ENCODE measurements at regions not wholly inside any gene's neighbourhood (a gene's known extent, or its start where the extent isn't known, plus 50 kb on each side); places are given as distances from the start of the nearest gene placed in this dataset.
"Not testable (repeated sequence)": the region's sequence is repeated elsewhere in the genome, so short reads cannot be mapped to it uniquely, and the experiment has no call there.

DNA sequence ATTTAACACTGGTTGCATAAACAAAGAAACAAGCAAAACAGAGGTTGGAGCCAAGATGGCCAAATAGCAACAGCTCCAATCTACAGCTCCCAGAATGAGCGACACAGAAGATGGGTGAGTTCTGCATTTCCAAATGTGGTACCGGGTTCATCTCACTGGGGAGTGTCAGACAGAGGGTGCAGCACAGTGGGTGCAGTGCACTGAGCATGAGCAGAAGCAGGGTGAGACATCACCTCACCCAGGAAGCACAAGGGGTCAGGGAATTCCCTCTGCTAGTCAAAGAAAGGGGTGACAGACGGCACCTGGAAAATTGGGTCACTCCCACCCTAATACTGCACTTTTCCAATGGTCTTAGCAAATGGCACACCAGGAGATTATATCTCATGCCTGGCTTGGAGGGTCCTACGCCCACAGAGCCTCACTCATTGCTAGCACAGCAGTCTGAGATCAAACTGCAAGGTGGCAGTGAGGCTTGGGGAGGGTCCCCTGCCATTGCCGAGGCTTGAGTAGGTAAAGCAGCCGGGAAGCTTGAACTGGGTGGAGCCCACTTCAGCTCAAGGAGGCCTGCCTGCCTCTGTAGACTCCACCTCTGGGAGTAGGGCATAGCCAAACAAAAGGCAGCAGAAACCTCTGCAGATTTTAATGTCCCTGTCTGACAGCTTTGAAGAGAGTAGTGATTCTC lies 4186.5 kb upstream of the OR11H1 start:
- TF ChIP-seq, protein P1, sequence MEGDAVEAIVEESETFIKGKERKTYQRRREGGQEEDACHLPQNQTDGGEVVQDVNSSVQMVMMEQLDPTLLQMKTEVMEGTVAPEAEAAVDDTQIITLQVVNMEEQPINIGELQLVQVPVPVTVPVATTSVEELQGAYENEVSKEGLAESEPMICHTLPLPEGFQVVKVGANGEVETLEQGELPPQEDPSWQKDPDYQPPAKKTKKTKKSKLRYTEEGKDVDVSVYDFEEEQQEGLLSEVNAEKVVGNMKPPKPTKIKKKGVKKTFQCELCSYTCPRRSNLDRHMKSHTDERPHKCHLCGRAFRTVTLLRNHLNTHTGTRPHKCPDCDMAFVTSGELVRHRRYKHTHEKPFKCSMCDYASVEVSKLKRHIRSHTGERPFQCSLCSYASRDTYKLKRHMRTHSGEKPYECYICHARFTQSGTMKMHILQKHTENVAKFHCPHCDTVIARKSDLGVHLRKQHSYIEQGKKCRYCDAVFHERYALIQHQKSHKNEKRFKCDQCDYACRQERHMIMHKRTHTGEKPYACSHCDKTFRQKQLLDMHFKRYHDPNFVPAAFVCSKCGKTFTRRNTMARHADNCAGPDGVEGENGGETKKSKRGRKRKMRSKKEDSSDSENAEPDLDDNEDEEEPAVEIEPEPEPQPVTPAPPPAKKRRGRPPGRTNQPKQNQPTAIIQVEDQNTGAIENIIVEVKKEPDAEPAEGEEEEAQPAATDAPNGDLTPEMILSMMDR (IDR thresholded peaks at IDR 0.05), result not testable (repeated sequence)
- TF ChIP-seq POLR2A (IDR thresholded peaks at IDR 0.05), result not testable (repeated sequence)
